Umbilical cord (tissue), 1 donor: ENCODE measurements at regions not wholly inside any gene's neighbourhood (a gene's known extent, or its start where the extent isn't known, plus 50 kb on each side); places are given as distances from the start of the nearest gene placed in this dataset.
"Not testable (repeated sequence)": the region's sequence is repeated elsewhere in the genome, so short reads cannot be mapped to it uniquely, and the experiment has no call there.

Experiments used
- DNase-seq: peaks from one replicate; pipeline ENCODE4 v3.0.0-alpha.2; 2015; ENCODE audit warnings: low spot score

GRCh38 chr14:84247693-84248092, 1282.3 kb upstream of the FLRT2 start:
- no peak for DNase-seq

GRCh38 chr14:84250893-84251292, 1279.1 kb upstream of the FLRT2 start:
- DNase-seq, result peak; percentile 47

- no peak for DNase-seq
Observed at GRCh38 chr14:84251411-84252115, 1278.4 kb upstream of the FLRT2 start.

- DNase-seq, result no peak
Observed at GRCh38 chr14:84252706-84253105, 1277.2 kb upstream of the FLRT2 start.

GRCh38 chr14:84253326-84253725, 1276.6 kb upstream of the FLRT2 start:
- DNase-seq, result no peak

GRCh38 chr14:84254290-84254689, 1275.7 kb upstream of the FLRT2 start:
- peak; percentile 81 for DNase-seq

GRCh38 chr14:84262932-84263331, 1267.0 kb upstream of the FLRT2 start:
- no peak for DNase-seq

GRCh38 chr14:84272290-84272721, 1257.6 kb upstream of the FLRT2 start:
- peak; percentile 95 for DNase-seq

- peak; percentile 61 for DNase-seq
Observed at GRCh38 chr14:84273181-84273580, 1256.8 kb upstream of the FLRT2 start.

- DNase-seq, result no peak
Observed at GRCh38 chr14:84282618-84283017, 1247.3 kb upstream of the FLRT2 start.

GRCh38 chr14:84288781-84289180, 1241.2 kb upstream of the FLRT2 start:
- no peak for DNase-seq

GRCh38 chr14:84298663-84299195, 1231.2 kb upstream of the FLRT2 start:
- DNase-seq, result peak; percentile 74

- DNase-seq, result no peak
Observed at GRCh38 chr14:84303140-84303539, 1226.8 kb upstream of the FLRT2 start.

- no peak for DNase-seq
Observed at GRCh38 chr14:84312551-84312950, 1217.4 kb upstream of the FLRT2 start.

- DNase-seq, result no peak
Observed at GRCh38 chr14:84323450-84323849, 1206.5 kb upstream of the FLRT2 start.

- peak; percentile 80 for DNase-seq
Observed at GRCh38 chr14:84323978-84324377, 1206.0 kb upstream of the FLRT2 start.

- DNase-seq, result no peak
Observed at GRCh38 chr14:84336433-84336832, 1193.5 kb upstream of the FLRT2 start.

- peak; percentile 84 for DNase-seq
Observed at GRCh38 chr14:84340938-84341337, 1189.0 kb upstream of the FLRT2 start.

GRCh38 chr14:84341867-84342266, 1188.1 kb upstream of the FLRT2 start:
- not testable (repeated sequence) for DNase-seq

GRCh38 chr14:84343656-84344055, 1186.3 kb upstream of the FLRT2 start:
- DNase-seq, result peak; percentile 68

GRCh38 chr14:84351646-84352045, 1178.3 kb upstream of the FLRT2 start:
- no peak for DNase-seq

- no peak for DNase-seq
Observed at GRCh38 chr14:84361476-84361875, 1168.5 kb upstream of the FLRT2 start.

- no peak for DNase-seq
Observed at GRCh38 chr14:84375235-84375634, 1154.7 kb upstream of the FLRT2 start.

- no peak for DNase-seq
Observed at GRCh38 chr14:84390010-84390409, 1139.9 kb upstream of the FLRT2 start.
